Right lobe of liver (tissue), 6 donors: ENCODE measurements at regions not wholly inside any gene's neighbourhood (a gene's known extent, or its start where the extent isn't known, plus 50 kb on each side); places are given as distances from the start of the nearest gene placed in this dataset.

Experiments used
- ATAC-seq, 4 donors: fragments of 200-7000 bp; cut with Tn5 transposase; one replicate each; pipeline ENCODE4 v1.9.1; 2020; ENCODE audit warnings: mild to moderate bottlenecking in 4 of 4, moderate library complexity in 4 of 4
- DNase-seq, 3 donors: peaks; one replicate each; pipeline ENCODE4 v3.0.0-alpha.2; 2020
- H3K27ac ChIP-seq, 3 donors: fragments of 200-600 bp; one replicate each; pipeline ENCODE4 v1.8.0; 2022
- H3K27me3 ChIP-seq, 2 donors: fragments of 200-600 bp; one replicate each; pipeline ENCODE4 v1.8.0; 2022
- H3K36me3 ChIP-seq, 4 donors: fragments of 200-600 bp; sonication (generic) in 1 of 4; one replicate each; pipeline versions ENCODE4 v1.5.1 to v1.8.0; 2017 to 2022; ENCODE audit warnings: control low read depth in 1 of 4
- H3K4me1 ChIP-seq, 4 donors: fragments of 200-600 bp; sonication (generic) in 1 of 4; one replicate each; pipeline versions ENCODE4 v1.5.1 to v1.8.0; 2017 to 2022; ENCODE audit warnings: control low read depth in 1 of 4
- H3K4me3 ChIP-seq, 3 donors: fragments of 200-600 bp; one replicate each; pipeline ENCODE4 v1.8.0; 2022
- H3K9me3 ChIP-seq, 4 donors: fragments of 200-600 bp; sonication (generic) in 1 of 4; one replicate each; pipeline versions ENCODE4 v1.5.1 to v1.8.0; 2017 to 2022; ENCODE audit warnings: control low read depth in 1 of 4
- POLR2A ChIP-seq: fragments of 450-650 bp; IDR thresholded peaks from one replicate; pipeline ENCODE4 v1.6.1; 2017; ENCODE audit warnings: antibody characterized with exemption, mild to moderate bottlenecking
- WGBS: methylation state at CpG from one replicate; pipeline ENCODE4 v1.1.6; 2018; ENCODE audit warnings: low coverage, low lambda C conversion rate; ENCODE audit not compliant: insufficient coverage; ENCODE audit errors: missing lambda C conversion rate; 5-methylcytosine and 5-hydroxymethylcytosine counted together
- intact Hi-C, 2 donors: fragments of 100-400 bp; cut with DNase I; formaldehyde crosslinking; loops; one replicate each; pipeline versions ENCODE4 v1.11.2 to v1.14.1; 2022
- TF ChIP-seq, protein P1 (sequence below), 4 donors: fragments of 200-600 bp in 3 of 4; fragments of 450-650 bp in 1 of 4; IDR thresholded peaks; one replicate each; pipeline versions ENCODE4 v1.5.1 to v1.8.0; 2016 to 2022; ENCODE audit warnings: antibody characterized with exemption in 4 of 4, mild to moderate bottlenecking in 2 of 4
- donor health status: DM: no; HTN: yes; CAD: no.
- donor health status: DM: no; HTN: no; CAD: no.
- donor health status: DM: no; HTN: no; CAD: no.
- donor health status: DM: no; HTN: yes; CAD: no.
- donor health status: DM: no; HTN: yes; CAD: no.

DNA sequence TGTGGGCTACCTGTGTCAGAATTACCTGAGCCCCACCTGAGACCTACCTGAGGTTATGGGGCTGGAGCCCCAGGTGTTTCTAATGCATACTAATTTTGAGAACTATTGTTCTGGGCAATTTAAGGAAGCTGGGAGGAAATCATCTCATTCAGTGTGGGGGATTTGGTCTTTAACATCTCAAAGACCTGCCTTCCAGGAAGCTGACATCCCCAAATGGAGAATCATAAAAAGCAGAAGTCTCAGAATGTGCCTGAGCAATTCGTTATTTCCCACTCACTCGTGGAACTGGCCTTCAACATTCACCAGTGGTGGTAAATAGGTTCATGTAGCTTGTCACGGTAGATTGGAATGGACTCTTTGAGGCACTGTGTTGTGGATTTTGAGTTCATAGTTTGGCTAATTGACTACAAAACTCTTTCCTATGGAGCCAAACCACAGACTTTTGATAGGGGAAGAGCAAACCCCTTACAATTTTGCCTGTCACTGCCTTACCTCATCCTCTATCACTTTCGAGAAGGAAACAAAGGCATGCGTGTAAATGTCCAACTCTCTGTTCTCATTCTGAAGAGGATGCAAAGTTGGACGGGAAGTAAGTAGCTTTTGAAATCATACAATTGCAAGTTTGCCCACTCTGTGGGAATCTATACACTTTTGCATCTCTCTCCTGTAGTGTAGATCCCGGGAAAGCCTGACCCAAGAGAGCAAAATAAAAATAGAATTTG, 521.0 kb upstream of the MDFIC2 start:
- Histone ChIP-seq H3K4me3 (no peak overlapping the region), H3K27ac (no peak overlapping the region), H3K4me1 (no peaks in the 10 kb centered on the region), H3K27me3 (no peaks in the 10 kb centered on the region), H3K36me3 (no peaks in the 10 kb centered on the region), H3K9me3 (no peaks in the 10 kb centered on the region)
- no peak for TF ChIP-seq POLR2A
- 29% methylated on average over 7 of the region's 7 CpGs for WGBS
- ATAC-seq: peak in 1 of 4 donors; percentile 16
- no peak for DNase-seq
- intact Hi-C loops: no loop called here

DNA sequence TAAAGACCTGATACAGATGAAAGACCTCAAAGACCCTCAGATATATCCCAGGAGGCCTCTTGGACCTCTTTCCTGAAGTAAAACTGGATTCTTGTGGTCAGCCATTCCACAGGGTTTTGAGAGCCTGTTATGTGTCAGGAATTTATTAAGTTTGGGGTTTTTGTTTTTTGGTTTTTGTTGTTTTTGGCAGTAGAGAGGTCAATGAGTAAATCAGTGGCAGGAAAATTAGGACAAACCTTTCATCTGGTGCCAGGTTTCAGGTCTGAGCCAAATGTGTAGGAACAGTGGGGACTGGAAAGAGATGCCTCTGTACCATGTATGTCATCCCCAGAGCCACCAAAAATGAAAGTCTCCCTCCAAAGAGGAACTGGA, 520.4 kb upstream of the MDFIC2 start:
- no peak overlapping the region for H3K4me3 ChIP-seq
- H3K27ac ChIP-seq: no peak overlapping the region
- no peaks in the 10 kb centered on the region for H3K36me3 ChIP-seq
- H3K9me3 ChIP-seq: no peaks in the 10 kb centered on the region
- TF ChIP-seq, protein P1, sequence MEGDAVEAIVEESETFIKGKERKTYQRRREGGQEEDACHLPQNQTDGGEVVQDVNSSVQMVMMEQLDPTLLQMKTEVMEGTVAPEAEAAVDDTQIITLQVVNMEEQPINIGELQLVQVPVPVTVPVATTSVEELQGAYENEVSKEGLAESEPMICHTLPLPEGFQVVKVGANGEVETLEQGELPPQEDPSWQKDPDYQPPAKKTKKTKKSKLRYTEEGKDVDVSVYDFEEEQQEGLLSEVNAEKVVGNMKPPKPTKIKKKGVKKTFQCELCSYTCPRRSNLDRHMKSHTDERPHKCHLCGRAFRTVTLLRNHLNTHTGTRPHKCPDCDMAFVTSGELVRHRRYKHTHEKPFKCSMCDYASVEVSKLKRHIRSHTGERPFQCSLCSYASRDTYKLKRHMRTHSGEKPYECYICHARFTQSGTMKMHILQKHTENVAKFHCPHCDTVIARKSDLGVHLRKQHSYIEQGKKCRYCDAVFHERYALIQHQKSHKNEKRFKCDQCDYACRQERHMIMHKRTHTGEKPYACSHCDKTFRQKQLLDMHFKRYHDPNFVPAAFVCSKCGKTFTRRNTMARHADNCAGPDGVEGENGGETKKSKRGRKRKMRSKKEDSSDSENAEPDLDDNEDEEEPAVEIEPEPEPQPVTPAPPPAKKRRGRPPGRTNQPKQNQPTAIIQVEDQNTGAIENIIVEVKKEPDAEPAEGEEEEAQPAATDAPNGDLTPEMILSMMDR (IDR thresholded peaks at IDR 0.05): no peak
- no peak for TF ChIP-seq POLR2A
- ATAC-seq (no peak), DNase-seq (no peak)
- no peaks in the 10 kb centered on the region for H3K4me1 ChIP-seq
- H3K27me3 ChIP-seq: no peaks in the 10 kb centered on the region
- intact Hi-C loops: no loop called here

DNA sequence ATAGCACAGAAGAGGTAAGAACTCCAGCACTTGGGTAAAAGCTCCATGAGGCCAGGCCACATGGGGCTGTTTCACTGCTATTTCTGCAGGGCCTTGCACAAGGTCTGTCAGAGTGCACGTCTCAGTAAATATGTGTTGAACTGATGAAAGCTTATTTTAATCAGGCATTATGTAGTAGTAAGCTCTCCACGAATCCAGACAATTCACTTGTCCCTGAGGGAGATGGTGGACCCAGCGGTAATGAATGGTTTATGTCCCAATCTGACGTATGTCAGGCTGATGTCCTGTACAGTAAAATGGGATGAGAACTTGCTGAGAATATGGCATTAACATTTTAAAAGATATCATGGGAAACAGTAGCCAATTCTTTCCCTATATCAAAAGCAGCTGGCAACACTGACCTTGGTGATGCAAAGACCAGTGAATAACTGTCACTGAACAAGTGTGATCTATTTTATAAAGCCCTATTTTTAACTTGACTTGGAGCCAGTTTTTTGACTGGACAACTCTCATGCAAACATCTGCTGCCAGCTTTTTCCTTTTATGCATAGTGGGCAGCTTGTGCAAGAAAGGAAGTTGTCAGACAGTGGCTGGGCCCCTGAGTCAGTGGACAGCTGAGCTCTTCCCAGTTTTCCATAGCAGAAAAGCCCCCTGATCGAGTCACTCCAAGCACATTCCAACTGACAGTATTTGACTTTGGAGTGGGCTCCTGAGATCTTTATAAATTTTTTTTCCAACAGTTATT, 519.8 kb upstream of the MDFIC2 start:
- no peak overlapping the region for H3K27ac ChIP-seq
- no peak for DNase-seq
- H3K4me3 ChIP-seq: no peak overlapping the region
- WGBS: 64% methylated on average over 5 of the region's 5 CpGs
- intact Hi-C loops: no loop called here
- H3K4me1 ChIP-seq: no peaks in the 10 kb centered on the region
- H3K36me3 ChIP-seq: no peaks in the 10 kb centered on the region
- TF ChIP-seq, protein P1 (IDR thresholded peaks at IDR 0.05): no peak
- TF ChIP-seq POLR2A: no peak
- H3K9me3 ChIP-seq: no peaks in the 10 kb centered on the region
- H3K27me3 ChIP-seq: no peaks in the 10 kb centered on the region
- ATAC-seq: no peak

DNA sequence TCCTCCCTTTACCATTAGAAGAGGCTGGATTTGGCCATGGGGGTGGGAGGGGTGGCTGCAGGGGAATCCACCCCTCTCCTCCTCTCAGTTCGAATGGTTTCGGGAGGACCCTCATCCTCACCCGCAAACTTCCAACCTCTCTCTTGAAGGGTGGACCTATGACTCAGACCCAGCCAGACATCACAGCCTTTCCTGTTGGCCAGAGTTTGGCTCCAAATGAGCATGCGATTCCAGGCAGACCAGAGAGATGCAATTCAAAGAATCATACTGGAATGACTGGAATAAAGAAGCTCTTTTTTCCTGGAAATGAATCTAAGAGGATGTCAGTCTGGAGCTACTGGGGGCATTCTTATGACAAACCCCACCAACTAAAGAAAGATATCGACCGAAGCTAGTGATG, 516.7 kb upstream of the MDFIC2 start:
- Histone ChIP-seq H3K4me3 (no peak overlapping the region), H3K36me3 (no peaks in the 10 kb centered on the region), H3K4me1 (no peaks in the 10 kb centered on the region), H3K9me3 (no peaks in the 10 kb centered on the region), H3K27me3 (no peaks in the 10 kb centered on the region), H3K27ac (no peak overlapping the region)
- TF ChIP-seq, protein P1 (IDR thresholded peaks at IDR 0.05): no peak
- peak in 1 of 3 donors; percentile 19 for DNase-seq
- intact Hi-C loops: no loop called here
- peak in 1 of 4 donors; percentile 63 for ATAC-seq
- 46% methylated on average over 6 of the region's 6 CpGs for WGBS

DNA sequence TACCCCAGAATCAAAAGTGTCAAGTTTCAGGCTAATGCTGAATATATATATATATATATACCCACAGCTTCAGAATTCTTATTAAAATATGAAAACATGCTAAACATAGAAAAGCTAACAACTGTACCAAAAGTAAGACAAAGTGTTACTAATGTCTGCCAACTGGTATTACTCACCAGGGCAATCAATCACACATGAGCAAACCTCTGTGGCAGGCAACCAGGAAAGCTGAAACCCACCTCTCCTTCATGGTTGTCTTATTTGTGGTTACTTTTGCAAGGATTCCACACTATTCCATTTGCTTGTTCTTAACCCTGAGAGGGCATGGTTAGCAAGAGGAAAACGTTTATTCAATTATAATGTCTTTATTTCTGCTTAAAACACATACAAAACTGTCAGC, 512.3 kb upstream of the MDFIC2 start:
- DNase-seq (no peak), ATAC-seq (no peak)
- 33% methylated on average over 1 of the region's 1 CpG for WGBS
- Histone ChIP-seq H3K9me3 (no peaks in the 10 kb centered on the region), H3K4me1 (no peaks in the 10 kb centered on the region), H3K4me3 (no peak overlapping the region), H3K36me3 (no peaks in the 10 kb centered on the region), H3K27ac (no peak overlapping the region), H3K27me3 (no peaks in the 10 kb centered on the region)
- intact Hi-C loops: no loop called here
- TF ChIP-seq, protein P1 (IDR thresholded peaks at IDR 0.05): no peak
- TF ChIP-seq POLR2A: no peak
